ENCODE measurements at regions not wholly inside any gene's neighbourhood (a gene's known extent, or its start where the extent isn't known, plus 50 kb on each side); places are given as distances from the start of the nearest gene placed in this dataset.

DNA sequence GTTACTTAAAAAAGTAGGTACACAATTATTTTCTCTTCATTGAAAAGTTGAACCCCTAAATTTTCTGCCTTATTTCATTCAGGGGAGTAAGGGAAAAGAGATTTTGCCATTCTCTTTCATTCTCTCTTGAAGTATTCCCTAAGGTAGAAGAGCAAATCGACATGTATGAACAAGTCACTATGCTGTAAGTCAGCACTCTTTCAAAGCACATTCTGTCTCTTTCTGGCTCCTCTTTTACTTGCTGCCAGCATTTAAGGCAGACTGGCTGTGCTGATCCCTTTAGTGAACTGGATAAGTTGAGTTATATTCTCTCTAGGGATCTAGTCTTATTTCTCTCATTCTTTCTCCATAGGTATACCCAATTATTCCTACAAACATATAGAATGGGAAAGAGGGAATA lies 222.3 kb upstream of the ZWINT start:
- no peak for DNase-seq
- Histone ChIP-seq H3K27me3 (replicated peaks) (no peaks in the 10 kb centered on the region), H3K27ac (no peak overlapping the region), H3K4me3 (ENCODE audit: low read depth, low read length) (no peak overlapping the region), H3K36me3 (replicated peaks) (no peaks in the 10 kb centered on the region)
- TF ChIP-seq CTCF (IDR thresholded peaks at IDR 0.05; ENCODE audit: low read depth, low read length, missing control alignments) = no peak
- in situ Hi-C loops (cut with HindIII; ENCODE audit: low pct_ligation_motif_present, low sequenced_read_pairs) = no loop called here

DNA sequence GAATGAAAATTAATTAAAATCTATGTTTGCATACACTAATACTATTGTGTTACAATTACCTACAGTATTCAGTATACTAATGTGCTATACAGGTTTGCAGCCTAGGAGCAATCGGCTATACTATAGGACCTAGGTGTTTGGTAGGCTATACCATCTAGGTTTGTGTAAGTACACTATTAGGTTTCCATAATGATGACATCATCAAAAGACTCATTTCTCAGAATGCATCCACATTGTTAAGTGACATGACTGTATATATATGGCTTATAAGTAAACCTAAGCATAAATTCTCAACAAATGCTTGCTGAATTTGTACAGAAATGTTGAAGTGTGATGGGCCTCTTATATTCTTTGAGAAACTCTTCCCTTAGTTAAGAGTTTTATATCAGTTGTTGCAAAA lies 206.5 kb upstream of the ZWINT start:
- Histone ChIP-seq H3K4me3 (ENCODE audit: low read depth, low read length) (no peak overlapping the region), H3K36me3 (replicated peaks) (no peaks in the 10 kb centered on the region), H3K27me3 (replicated peaks) (no peaks in the 10 kb centered on the region), H3K27ac (no peak overlapping the region)
- TF ChIP-seq CTCF (IDR thresholded peaks at IDR 0.05; ENCODE audit: low read depth, low read length, missing control alignments) = no peak
- DNase-seq = no peak
- in situ Hi-C loops (cut with HindIII; ENCODE audit: low pct_ligation_motif_present, low sequenced_read_pairs) = no loop called here

GRCh38 chr10:56561336-56561735 lies 200.3 kb upstream of the ZWINT start:
- DNase-seq = no peak
- TF ChIP-seq CTCF (IDR thresholded peaks at IDR 0.05; ENCODE audit: low read depth, low read length, missing control alignments) = no peak
- no peak overlapping the region for H3K27ac ChIP-seq
- no peak overlapping the region for H3K4me3 ChIP-seq (ENCODE audit: low read depth, low read length)
- no peaks in the 10 kb centered on the region for H3K27me3 ChIP-seq (replicated peaks)
- no peaks in the 10 kb centered on the region for H3K36me3 ChIP-seq (replicated peaks)
- in situ Hi-C loops (cut with HindIII; ENCODE audit: low pct_ligation_motif_present, low sequenced_read_pairs) = no loop called here

- Histone ChIP-seq H3K27me3 (replicated peaks) (no peaks in the 10 kb centered on the region), H3K4me3 (ENCODE audit: low read depth, low read length) (no peak overlapping the region), H3K36me3 (replicated peaks) (no peaks in the 10 kb centered on the region), H3K27ac (no peak overlapping the region)
- TF ChIP-seq CTCF (IDR thresholded peaks at IDR 0.05; ENCODE audit: low read depth, low read length, missing control alignments) = no peak
- DNase-seq = no peak
- in situ Hi-C loops (cut with HindIII; ENCODE audit: low pct_ligation_motif_present, low sequenced_read_pairs) = no loop called here
Observed at GRCh38 chr10:56551037-56551436, 190.0 kb upstream of the ZWINT start.

DNA sequence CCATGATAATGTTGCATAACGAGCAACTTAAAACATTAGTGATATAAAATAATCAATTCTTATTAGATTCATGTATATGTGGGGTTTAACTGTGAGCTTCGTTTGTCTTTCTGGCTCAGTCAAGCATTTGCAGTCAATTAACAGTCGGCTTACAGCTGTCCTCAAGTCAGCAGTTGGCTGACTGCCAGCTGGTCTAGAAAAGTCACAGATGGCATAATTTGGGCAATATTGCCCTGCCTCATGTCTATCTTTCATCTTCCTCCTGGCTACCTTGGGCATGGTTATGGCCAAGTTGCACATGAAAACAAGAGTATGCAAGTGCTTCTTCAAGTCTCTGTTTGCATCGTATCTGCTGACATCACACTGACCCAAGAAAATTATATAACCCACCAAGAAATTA lies 186.1 kb upstream of the ZWINT start:
- DNase-seq = no peak
- in situ Hi-C loops (cut with HindIII; ENCODE audit: low pct_ligation_motif_present, low sequenced_read_pairs) = no loop called here
- no peaks in the 10 kb centered on the region for H3K27me3 ChIP-seq (replicated peaks)
- no peak for TF ChIP-seq CTCF (IDR thresholded peaks at IDR 0.05; ENCODE audit: low read depth, low read length, missing control alignments)
- no peaks in the 10 kb centered on the region for H3K36me3 ChIP-seq (replicated peaks)
- H3K4me3 ChIP-seq (ENCODE audit: low read depth, low read length) = no peak overlapping the region
- no peak overlapping the region for H3K27ac ChIP-seq

- in situ Hi-C loops (cut with HindIII; ENCODE audit: low pct_ligation_motif_present, low sequenced_read_pairs) = no loop called here
- H3K27me3 ChIP-seq (replicated peaks) = no peaks in the 10 kb centered on the region
- TF ChIP-seq CTCF (IDR thresholded peaks at IDR 0.05; ENCODE audit: low read depth, low read length, missing control alignments) = no peak
- no peak overlapping the region for H3K4me3 ChIP-seq (ENCODE audit: low read depth, low read length)
- peak; percentile 60 for DNase-seq
- no peak overlapping the region for H3K27ac ChIP-seq
- no peaks in the 10 kb centered on the region for H3K36me3 ChIP-seq (replicated peaks)
Observed at GRCh38 chr10:56537984-56538383, 176.9 kb upstream of the ZWINT start.

All from brain microvascular endothelial cell (primary cell).